Hematopoietic multipotent progenitor cell treated with erythropoietin and hydrocortisone succinate and interleukin-3 and kit ligand, for 15 days (in vitro differentiated cells): ENCODE measurements at regions not wholly inside any gene's neighbourhood (a gene's known extent, or its start where the extent isn't known, plus 50 kb on each side); places are given as distances from the start of the nearest gene placed in this dataset.

Source experiments
- DNase-seq: peaks from one replicate; pipeline ENCODE4 v3.0.0-alpha.2; 2015; ENCODE audit warnings: low spot score

DNA sequence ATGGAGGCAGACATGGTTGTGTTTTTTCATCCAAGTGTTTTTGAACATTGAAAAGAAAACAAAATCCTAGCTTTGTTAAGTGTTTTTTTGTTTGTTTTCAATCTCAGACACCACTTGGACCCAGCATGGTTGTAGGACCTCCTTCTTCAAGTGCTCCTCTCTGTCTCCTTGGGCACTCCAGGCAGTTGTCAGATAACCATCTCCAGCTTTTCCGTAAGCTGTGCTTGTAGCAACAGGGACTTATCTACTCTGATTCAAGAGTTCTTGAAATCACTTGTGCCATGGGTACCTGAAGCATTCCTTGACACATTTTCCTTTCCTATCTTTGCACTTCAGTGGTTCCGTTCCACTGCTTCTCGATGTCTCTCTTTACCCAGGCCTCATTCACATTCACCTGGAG, 334.9 kb upstream of the DDX53 start:
- no peak for DNase-seq

DNA sequence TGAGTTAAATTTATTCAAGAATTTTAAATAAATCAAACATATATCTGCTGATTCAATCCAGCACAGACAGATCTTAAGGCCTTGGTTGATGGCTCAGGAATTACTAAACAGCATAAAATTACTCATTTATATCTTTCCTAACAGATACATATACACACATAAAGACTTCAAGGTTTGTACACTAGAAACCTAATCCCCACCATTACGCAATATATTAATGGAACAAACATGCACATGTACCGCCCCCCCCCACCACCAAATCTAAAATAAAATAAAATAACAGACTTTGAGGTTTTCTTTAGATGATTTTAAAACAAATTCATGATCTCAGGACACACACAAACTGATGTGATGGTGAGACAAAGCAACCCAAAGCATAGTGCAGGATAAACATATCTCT, 333.9 kb upstream of the DDX53 start:
- no peak for DNase-seq

DNA sequence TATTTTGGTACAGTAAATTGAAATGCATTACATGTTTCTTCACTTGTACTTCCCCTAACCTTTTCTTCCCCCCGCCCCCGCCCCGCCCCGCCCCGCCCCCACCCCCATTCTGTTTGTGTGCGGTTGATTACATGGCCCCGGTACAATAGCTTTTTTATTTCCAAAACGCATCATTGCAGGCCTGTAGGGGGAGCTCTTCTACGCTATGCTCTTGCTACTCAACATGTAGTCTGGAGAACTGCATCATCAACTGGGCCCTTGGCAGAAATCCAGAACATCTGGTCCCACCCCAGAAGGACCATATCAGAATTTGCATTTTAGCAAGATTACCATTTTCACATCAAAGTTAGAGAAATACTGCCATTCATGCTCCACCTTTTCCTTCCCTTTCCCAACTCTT, 333.3 kb upstream of the DDX53 start:
- DNase-seq = no peak

DNA sequence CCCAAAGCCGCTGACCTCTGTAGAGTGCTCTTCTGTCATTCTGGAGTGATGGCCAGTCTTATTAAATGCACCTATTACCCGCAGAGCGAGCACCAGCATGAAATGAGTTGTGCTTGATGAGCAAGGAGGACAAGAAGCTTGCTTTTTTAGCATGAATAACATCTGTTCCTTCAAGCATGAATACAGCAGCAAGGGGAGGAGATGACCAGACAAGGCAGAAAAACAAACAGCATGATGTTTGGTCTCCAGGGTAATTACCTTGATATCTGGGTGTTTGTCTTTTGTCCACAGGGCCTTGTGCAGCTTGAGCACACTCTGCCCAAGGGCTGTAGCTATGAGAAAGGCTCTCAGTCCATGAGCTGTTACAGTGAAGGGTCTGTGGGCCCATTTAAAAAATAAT, 324.8 kb upstream of the DDX53 start:
- no peak for DNase-seq

DNA sequence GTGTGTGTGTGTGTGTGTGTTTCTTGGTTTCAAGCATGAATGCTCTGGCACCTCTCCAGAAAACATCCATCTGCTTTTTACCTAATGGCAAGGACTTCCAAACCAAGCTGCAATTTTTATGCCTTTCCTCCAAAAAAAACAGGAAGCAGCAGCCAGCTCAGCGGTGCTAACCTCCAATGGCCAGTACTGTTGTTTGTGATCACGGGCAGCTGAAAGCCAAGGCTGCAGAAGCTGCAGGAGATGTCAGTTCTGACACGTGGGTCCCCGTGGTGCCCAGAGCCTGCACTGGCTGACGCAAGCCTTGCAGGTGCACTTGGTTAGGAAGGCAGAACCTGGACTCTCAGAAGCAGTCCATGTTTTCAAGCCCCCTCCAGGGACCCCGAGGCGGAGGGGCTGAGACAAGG, 313.6 kb upstream of the DDX53 start:
- DNase-seq = no peak

DNA sequence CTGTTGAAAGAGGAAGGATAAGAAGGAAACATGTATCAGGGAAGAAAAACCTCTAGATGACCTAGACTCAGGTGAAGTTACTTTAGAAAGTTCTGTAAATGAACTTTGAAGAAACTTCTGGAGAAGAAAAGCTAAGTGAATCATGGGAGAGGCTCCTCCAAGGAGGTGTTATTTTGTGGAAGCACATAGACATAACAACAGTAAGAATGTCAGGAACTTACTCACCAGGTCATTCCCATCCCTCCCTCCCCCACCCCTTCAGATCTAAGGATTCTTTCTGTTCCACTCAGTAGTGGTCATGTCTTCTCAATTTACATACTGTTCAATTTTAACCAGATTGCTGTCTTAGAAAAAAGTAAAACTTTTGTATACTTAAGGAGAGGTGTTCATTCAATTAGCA, 310.5 kb upstream of the DDX53 start:
- no peak for DNase-seq

DNA sequence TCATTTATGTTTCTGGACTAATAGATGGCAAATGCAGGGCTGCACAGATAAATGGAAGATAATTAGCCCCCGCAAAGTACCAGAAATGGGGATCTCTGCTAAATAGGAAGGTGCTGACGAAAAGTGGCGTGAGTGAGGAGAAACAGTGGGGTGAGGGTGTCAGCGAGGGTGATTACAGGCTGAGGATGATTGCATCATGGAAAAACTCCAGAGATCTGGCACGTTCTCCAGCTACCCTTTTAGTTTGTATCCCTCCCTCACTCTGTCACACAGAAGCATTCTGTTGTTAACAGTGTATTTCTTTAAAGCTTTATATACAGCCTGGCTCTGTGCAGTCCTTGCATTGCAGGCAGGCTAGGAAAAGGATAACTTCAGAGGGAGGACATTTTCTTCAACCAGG, 309.6 kb upstream of the DDX53 start:
- no peak for DNase-seq

DNA sequence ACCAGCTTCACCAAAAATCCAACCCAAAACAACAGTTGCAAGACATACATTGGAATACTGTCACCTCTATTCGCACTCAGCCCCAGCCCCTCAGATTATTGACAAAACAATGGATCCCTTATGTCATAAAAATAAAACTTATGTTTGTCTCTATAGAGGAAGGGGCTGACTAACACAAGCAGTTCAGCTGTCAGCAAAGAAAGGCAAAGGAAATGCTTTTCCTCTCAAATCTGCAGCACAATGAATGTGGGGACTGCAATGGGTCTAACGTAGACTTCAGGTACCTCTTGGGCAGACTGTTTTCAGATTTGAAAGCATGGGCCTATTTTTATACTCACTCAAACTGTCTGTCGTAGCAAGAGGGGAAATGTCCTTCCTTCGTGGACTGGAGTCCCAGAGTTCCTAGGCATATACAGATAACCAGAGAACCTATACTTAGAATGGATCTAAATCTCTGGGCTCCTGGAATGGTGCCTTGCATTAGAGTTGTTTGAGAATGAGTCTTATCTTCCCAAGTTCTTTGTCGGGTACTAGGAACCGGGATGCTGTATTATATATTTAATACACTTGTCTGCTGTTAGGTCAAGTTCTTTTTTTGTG, 307.7 kb upstream of the DDX53 start:
- DNase-seq = no peak

DNA sequence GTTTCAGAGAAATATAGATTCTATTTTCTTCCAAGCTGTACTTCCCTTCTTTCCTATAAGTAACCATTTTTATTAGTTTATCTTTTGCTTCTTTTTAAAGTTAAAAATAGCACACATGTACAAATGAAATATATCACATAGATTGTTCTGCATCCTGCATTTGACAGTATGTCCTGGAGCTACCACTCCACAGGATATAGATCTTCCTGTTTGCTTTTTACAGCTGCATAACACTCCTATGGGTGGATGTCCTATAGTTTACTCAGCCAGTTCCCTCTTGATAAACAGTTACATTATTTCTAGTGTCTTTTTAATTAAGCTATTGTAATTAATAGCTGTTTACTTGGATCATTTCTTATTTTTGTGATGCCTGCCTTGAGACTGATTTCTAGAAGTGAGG, 301.6 kb upstream of the DDX53 start:
- DNase-seq = no peak

DNA sequence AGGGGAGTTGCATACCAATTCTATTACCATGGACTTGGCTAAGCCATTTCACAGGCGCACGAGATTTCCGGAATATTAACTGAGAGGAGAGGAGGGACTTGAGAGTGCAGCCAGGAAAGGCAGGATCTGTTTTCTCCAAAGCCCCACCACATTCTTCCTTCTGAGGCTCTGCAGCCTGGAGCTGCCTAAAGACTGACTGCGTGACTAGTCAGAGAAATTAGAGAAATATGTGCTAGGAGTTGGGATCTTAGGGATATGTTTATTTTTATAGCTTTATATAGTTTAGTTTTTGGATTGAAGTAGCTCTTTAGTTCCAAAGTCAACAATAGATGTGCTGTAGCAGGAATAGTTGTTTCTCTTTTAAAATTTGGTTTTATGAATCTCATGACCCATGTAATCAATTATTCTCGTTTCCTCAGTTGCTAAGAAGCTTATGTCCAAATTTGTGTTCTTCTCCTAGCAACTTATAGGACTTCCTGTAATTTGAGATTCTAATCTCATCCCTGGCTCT, 300.1 kb upstream of the DDX53 start:
- DNase-seq = no peak

DNA sequence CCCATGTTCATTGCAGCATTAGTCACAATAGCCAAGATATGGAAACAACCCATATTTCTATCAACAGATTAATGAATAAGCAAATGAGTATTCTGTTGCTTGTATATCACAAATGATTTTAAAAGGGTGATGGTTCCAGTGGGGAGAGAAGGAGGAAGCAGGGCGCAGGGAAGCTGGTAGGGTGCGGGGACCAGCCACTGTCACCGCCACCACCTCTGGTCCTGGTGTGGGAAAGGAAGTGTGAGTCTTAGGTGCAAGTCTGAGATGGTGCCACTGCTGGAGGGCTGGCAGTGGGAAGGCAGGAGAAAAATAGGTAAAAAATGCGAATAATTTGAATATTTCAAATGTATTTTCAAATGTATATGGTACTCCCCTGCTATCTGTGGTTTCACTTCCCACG, 286.8 kb upstream of the DDX53 start:
- DNase-seq = no peak

DNA sequence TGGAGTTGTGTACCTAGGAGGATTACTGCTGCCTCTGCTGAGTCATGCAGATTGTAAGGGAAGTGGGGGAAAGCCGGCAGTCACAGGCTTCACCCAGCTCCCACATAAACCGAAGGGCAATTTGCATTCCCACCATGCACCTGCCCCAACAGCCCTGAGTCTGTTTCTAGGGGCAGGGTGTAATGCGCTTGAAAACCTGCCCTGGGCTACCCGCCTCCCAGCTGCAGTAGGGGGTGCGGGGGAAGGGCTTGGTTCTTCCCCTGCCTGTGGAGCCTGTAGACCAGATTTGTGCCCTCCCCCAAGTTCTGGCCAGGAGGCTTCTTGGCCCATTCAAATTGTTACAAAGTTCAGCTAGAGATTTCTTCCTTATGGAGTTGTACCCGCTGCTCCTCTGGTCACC, 269.2 kb upstream of the DDX53 start:
- no peak for DNase-seq

DNA sequence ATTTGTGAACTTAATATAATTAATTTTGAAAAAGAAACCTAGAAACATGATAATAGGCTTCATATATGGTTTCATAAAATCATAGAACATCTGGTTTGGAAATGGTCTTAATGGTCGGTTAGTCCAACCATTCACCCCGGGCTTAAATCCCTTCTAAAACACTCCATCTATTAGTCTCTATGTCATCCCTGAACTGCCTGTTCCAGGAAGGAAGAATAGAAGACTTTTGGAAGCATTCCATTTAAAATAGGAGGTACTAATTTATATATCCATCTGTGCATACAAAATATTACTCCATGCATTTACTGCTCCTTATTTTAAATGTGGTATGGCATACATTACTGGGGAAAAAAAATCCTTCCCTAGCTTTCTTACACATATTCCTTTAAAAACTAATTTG, 262.2 kb upstream of the DDX53 start:
- DNase-seq = no peak

DNA sequence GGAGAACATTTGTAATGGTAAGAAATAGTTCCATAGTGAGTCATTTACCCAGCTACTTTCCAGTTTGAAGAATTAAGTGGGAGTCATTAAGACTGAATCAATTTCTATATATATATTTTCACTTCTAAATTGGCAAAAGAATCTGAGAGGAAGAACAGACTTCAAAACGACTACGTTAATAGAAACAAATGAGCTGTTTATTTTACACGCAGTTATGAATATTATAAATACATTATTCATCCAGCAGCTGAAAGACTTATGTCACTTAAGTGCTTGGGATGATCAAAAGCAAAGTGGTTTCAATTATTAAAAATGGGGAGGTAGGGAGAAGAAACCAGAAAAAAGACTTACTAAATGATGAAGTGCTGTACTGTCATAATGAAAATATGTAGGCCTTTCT, 260.5 kb upstream of the DDX53 start:
- no peak for DNase-seq

DNA sequence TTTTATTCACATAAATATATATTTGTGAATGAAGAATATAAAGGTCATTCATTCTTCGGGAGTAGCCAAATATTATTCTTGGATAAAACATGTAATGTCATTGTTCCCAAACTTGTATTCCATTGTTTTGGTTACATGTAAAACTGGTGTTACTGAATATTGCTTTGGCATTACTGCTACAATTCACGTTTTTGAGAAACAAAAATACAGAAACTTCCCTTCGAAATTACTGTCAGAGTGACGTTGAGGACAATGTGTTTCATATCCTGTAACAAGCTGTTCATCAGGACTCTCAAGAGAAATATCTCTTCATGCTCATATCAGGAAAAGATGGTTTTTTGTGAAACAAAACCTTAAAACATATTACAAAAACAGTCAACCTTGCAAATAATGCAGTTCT, 258.9 kb upstream of the DDX53 start:
- DNase-seq = no peak

DNA sequence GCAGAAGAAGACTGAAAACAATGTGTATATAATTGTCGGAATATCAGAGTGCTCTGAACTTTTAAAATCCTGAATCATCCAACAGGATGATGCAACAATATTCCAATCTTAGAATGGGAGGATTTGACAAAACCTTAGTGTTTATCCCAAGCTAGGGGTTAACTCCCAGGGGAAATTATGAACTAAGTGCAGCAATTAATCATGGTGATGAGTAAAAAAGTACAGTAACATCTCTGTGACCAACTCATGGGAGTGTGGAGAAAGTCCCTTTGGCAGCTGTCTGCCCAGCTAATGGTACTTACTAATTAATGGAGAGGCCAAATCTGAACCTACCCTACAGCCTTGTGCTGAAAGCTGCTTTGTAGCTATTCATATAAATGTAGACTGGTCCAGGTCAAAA, 257.6 kb upstream of the DDX53 start:
- no peak for DNase-seq

DNA sequence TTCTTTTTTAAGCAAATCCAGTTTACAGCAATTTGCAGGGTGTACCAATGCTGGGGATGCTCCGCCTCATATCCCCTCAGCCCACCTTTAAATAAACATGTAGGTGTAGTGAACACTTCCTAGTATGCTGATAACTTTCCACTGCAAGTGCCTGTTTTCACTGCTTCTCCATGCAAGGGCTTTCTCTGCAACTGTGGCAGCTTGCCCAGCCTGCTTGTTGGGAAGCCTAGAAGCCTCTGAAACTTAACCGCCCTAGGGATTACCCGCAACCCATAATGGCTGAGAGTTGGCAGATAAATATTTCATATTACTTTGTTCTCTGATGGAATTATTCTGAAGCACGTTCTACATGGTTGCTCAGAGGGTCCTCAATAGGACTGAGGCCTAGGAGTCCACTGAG, 253.7 kb upstream of the DDX53 start:
- no peak for DNase-seq

DNA sequence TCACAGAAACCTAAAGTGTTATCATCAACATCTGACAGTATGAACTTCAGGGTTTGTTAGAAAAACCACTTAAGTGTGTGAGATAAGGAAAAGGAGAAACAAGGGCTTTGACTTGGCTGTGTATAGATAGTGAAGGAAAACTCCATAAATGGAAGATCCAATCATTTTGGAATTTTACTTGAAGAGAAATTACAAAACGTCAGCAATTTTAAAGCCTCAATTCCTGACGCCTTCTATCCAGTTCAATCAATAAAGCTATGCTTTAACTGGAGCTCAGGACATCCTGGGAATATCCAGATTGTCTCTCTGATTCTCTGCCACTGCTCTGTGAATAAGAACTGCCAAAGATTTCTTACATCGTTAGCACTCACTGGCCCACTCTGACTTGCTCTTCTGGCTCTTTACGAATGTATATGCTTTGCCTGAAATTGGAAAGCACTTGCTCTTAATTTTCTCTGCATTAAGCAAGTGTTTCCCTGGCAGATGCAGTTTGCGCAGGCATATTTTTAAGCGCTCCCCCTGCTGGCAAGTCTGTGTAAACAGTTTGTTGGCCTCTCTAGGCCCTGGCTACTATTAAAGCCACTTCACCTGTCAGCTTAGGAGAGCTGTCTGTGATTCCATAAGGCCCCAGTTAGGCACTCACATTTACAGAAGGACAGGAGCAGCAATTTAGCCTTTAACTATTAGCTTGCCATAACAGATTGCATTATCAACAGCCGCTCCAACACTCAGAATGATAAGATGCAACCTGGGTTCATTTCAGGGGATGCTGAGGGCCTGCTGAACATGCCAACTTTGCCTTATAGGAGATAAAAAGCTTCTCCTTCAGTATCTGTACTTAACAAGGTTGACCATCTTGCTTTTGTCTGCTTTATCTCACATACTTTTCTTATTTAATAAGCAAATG, 251.4 kb upstream of the DDX53 start:
- peak; percentile 15 for DNase-seq

DNA sequence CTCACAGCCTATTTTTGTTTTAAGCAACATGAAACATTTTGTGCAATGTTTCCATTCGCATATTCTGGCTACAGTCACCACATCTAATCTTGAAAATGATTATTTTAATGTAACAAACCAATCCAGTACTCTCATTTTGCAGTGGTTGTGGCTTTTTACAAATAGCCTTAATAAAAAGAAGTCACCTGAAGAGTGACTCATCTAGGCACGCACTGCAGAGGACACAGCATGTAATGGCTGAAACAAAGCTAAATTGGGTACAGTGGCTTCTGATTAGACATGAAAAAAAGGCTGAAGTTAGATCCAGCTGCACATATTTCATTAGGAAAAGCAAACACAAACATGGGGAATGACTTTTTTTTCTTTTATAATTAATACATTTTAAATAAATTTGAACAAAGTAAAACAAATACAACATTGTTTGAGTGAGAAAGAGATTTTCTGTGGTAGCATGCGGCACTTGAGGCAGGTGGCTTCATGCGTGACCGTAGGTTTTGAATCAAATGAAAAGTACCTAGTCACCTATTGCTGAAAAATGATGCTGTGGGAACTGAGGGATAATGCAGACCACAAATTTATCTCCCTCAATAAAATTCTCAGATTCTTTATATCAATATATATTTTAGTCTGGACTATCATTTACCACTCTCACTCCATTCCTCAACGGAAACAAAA, 240.8 kb upstream of the DDX53 start:
- DNase-seq = no peak

DNA sequence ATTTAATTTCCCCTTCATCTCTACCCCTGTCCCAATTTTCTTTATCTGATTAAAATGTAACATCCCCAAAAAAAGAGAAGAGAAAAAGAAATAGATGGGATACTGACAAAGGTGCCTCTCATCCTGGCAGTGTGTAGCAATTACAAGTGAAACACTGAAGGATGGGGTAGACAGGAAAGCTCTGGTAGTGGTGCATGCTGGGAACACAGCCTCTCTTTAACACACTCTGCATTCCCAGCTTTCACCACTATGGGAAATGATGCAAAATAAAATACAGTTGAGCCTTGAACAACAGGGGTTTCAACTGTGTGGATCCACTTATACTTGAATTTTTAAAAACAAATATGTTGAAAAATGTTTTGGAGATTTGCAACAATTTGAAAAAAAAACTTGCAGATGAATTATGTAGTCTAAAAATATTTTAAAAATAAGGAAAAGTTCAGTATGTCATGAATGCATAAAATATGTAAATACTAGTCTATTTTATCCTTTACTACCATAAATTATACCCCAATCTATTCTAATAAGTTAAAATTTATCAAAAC, 239.2 kb upstream of the DDX53 start:
- no peak for DNase-seq

DNA sequence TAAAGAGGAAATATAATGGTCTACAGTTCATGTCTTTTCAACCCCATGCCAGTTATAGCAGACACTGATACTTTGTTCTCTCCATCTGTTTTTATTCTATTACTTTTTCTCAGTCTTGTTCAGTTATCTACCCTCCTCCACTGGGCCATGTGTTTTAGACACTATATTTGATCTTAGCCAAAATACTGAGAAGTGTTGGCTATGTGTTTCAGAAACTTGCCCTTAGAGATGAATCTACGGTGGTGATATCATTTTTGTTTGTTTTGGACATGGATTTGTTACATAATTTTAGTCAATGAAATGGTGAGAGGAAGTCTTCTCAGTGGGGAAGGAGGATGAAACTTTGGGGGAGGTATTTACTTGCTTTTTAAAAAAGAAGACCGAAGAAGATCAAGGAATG, 211.5 kb upstream of the DDX53 start:
- no peak for DNase-seq

DNA sequence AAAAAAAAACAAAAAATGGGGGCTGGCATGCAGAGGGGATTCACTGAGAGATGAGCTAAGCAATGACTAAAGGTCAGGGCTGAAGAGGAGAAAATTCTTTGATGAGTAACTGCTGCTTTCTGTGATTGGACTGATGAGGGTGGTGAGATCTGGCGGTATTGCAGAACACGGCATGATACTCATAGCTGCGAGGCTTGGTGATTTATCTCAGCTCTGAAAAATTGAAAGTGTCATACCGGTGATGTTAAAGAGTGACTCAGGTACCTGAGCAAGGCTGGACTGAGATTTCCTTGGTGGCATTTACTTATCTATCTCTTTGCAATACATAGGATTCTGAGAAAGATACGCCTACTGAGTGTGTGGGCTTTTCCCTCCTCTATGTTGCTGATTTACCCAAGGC, 204.1 kb upstream of the DDX53 start:
- DNase-seq = no peak

DNA sequence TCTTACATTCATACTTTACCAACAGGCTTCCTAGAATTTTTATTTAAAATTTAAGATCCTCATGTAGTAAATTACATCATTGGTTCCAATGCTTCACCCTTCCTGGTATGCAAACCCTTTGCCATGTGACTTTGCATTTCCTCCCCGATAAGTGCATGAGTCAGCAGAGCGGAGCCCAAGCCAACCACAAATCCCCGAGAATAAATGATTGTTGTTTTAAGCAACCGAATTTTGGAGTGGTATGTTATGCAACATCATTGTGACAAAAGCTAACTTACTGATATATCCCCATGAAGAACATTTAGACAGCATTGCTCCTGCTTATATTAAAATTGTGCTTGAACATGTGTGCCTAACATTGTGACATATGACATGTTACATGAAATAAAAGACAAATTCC, 199.4 kb upstream of the DDX53 start:
- no peak for DNase-seq
